SU-DHL-6 (cell line): ENCODE measurements at regions not wholly inside any gene's neighbourhood (a gene's known extent, or its start where the extent isn't known, plus 50 kb on each side); places are given as distances from the start of the nearest gene placed in this dataset.

Source experiments
- H2AFZ ChIP-seq: fragments of 200-600 bp; sonication (generic); 2 replicates; pipeline ENCODE4 v1.6.1; 2014; ENCODE audit warnings: low read depth, mild to moderate bottlenecking, moderate library complexity, mixed read lengths, antibody characterized with exemption, low read length; ENCODE audit not compliant: severe bottlenecking
- H3F3A ChIP-seq: fragments of 200-600 bp; shearing (Covaris generic); 2 replicates; pipeline ENCODE4 v1.6.0; 2016; ENCODE audit warnings: antibody characterized with exemption, mild to moderate bottlenecking; ENCODE audit not compliant: insufficient read depth
- H3K27ac ChIP-seq: fragments of 200-600 bp; sonication (generic); 2 replicates; pipeline ENCODE4 v1.5.1; 2016; ENCODE audit warnings: low read depth, mild to moderate bottlenecking, low read length, moderate library complexity, mixed read lengths
- H3K27me3 ChIP-seq: fragments of 200-600 bp; sonication (generic), shearing (Covaris generic); 2 replicates; pipeline ENCODE4 v1.6.0; 2014; ENCODE audit warnings: mild to moderate bottlenecking, low read length
- H3K36me3 ChIP-seq: fragments of 200-600 bp; sonication (generic); 2 replicates; pipeline ENCODE4 v1.6.1; 2014; ENCODE audit warnings: mild to moderate bottlenecking, low read length, mixed read lengths
- H3K4me2 ChIP-seq: fragments of 300-600, 200-600 bp; shearing (Covaris generic), sonication (generic); 2 replicates; pipeline ENCODE4 v1.6.0; 2014; ENCODE audit warnings: low read length, low read depth, mild to moderate bottlenecking; ENCODE audit not compliant: poor library complexity, severe bottlenecking
- H3K4me3 ChIP-seq: fragments of 200-600 bp; sonication (generic); 2 replicates; pipeline ENCODE4 v1.5.1; 2014; ENCODE audit warnings: antibody characterized with exemption, low read length, mild to moderate bottlenecking, mixed read lengths; ENCODE audit not compliant: insufficient read depth, poor library complexity, severe bottlenecking
- H3K79me2 ChIP-seq: fragments of 200-600 bp; sonication (generic); 2 replicates; pipeline ENCODE4 v1.6.1; 2014; ENCODE audit warnings: mild to moderate bottlenecking, low read length, moderate library complexity; ENCODE audit not compliant: insufficient read depth
- H3K9ac ChIP-seq: fragments of 200-600 bp; sonication (generic); 2 replicates; pipeline ENCODE4 v1.7.0; 2014; ENCODE audit warnings: mild to moderate bottlenecking, low read length
- H3K9me2 ChIP-seq: fragments of 200-600 bp; sonication (generic); replicated peaks from 2 replicates; pipeline ENCODE4 v1.6.1; 2014; ENCODE audit warnings: low read length; ENCODE audit not compliant: insufficient read depth
- H3K9me3 ChIP-seq: fragments of 200-600 bp; sonication (generic); 2 replicates; pipeline ENCODE4 v1.6.1; 2014; ENCODE audit warnings: low read length, mixed read lengths; ENCODE audit not compliant: insufficient read depth
- H4K20me1 ChIP-seq: fragments of 200-600 bp; sonication (generic); 2 replicates; pipeline ENCODE4 v1.6.1; 2014; ENCODE audit warnings: low read depth, mild to moderate bottlenecking, antibody characterized with exemption, low read length, moderate library complexity, mixed read lengths
- EZH2phosphoT487 ChIP-seq: fragments of 200-600 bp; sonication (generic), shearing (Covaris generic); conservative IDR thresholded peaks from 2 replicates; pipeline ENCODE4 v1.6.1; 2018; ENCODE audit warnings: mild to moderate bottlenecking, antibody characterized with exemption, low read length, moderate library complexity, mixed read lengths
- TF ChIP-seq, protein P1 (sequence below): fragments of 200-600 bp; sonication (generic); IDR thresholded peaks from one replicate; pipeline ENCODE4 v1.5.1; 2017; ENCODE audit warnings: antibody characterized with exemption, mild to moderate bottlenecking, low read length, moderate library complexity; ENCODE audit not compliant: insufficient read depth, poor library complexity, severe bottlenecking

DNA sequence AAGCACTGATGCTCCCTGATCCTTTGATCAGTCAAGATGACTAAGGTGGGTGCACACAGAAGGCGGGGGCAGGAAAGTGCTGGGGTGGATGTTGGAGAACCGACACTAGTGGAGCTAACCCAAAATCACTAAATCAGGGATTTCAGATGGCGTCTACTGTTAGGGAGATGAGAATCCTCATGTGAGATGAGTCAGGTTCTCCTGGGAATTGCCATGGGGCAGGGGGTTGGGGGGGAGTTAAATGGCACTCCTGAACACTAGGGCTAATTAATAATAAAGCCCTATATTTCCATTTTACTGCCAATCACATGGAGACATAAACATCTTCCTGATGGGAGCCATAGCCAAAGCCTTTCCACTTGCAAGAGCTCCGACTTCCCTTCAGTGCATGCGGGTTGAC is 804.1 kb downstream of the KCNJ18 start:
- Histone ChIP-seq H3K9me2 (no peaks in the 10 kb centered on the region), H4K20me1 (no peaks in the 10 kb centered on the region), H2AFZ (no peak overlapping the region), H3K79me2 (no peaks in the 10 kb centered on the region), H3K27ac (no peak overlapping the region), H3K27me3 (no peaks in the 10 kb centered on the region), H3K9ac (no peak overlapping the region), H3K4me3 (no peak overlapping the region), H3K36me3 (no peaks in the 10 kb centered on the region), H3F3A (no peaks in the 10 kb centered on the region), H3K9me3 (no peaks in the 10 kb centered on the region), H3K4me2 (no peak overlapping the region)
- TF ChIP-seq, protein P1, sequence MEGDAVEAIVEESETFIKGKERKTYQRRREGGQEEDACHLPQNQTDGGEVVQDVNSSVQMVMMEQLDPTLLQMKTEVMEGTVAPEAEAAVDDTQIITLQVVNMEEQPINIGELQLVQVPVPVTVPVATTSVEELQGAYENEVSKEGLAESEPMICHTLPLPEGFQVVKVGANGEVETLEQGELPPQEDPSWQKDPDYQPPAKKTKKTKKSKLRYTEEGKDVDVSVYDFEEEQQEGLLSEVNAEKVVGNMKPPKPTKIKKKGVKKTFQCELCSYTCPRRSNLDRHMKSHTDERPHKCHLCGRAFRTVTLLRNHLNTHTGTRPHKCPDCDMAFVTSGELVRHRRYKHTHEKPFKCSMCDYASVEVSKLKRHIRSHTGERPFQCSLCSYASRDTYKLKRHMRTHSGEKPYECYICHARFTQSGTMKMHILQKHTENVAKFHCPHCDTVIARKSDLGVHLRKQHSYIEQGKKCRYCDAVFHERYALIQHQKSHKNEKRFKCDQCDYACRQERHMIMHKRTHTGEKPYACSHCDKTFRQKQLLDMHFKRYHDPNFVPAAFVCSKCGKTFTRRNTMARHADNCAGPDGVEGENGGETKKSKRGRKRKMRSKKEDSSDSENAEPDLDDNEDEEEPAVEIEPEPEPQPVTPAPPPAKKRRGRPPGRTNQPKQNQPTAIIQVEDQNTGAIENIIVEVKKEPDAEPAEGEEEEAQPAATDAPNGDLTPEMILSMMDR = no peak
- no peak for TF ChIP-seq EZH2phosphoT487

DNA sequence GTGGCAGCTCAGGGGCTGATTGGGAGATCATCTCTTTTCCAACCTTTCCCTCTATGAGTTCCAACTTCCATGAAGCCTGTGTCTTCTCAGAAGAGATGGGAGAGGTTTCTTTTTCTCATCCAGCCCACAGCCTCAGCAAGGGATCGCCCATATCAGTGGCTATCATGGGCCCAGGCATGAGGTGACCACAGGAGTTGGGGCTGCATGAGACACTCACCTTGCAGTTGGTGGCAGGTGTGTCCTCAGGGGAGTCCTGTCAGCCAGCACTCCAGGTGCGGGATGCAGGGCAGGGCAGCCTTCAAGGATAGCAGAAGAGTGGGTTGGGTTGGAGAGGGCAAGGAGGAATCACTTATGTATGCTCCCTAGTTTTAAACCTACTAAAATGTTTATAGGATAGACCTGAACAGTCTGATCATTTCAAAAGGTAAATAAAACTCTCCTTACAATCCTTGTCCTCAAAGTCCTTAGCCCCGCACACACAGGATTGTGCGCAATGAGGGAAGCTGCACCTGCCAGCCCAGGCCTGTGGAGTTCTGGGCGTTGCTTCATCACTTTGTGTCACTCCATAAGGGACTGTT is 811.1 kb downstream of the KCNJ18 start:
- Histone ChIP-seq H3K36me3 (no peaks in the 10 kb centered on the region), H3K79me2 (no peaks in the 10 kb centered on the region), H3K27ac (no peak overlapping the region), H3K9ac (no peak overlapping the region), H3K9me2 (no peaks in the 10 kb centered on the region), H3F3A (no peaks in the 10 kb centered on the region), H3K9me3 (no peaks in the 10 kb centered on the region), H2AFZ (no peak overlapping the region), H3K27me3 (no peaks in the 10 kb centered on the region), H3K4me3 (no peak overlapping the region), H3K4me2 (no peak overlapping the region), H4K20me1 (no peaks in the 10 kb centered on the region)
- TF ChIP-seq, protein P1 = no peak
- no peak for TF ChIP-seq EZH2phosphoT487

DNA sequence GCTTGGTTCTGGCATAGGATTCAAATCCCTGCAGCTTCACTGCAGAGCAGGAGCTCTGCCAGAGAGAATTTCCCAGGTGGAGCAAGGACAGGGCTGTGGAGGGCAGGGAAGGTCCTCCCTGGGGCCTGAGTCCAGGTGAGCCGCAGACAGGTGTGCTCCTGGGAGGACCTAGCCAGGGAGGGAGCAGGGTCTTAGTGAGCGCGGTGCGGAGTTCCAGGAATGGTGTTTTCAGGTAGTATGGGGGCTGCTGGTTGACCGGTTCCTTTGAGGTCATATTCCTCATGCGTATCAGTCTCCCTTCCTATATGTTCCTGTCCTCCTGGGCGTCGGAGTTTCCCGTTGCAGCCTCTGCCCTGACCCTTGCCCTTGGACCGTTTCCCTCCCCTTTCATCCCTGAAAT is 813.3 kb downstream of the KCNJ18 start:
- Histone ChIP-seq H3F3A (no peaks in the 10 kb centered on the region), H3K36me3 (no peaks in the 10 kb centered on the region), H3K9ac (no peak overlapping the region), H3K27me3 (no peaks in the 10 kb centered on the region), H4K20me1 (no peaks in the 10 kb centered on the region), H2AFZ (no peak overlapping the region), H3K4me3 (no peak overlapping the region), H3K79me2 (no peaks in the 10 kb centered on the region), H3K9me2 (no peaks in the 10 kb centered on the region), H3K9me3 (no peaks in the 10 kb centered on the region), H3K4me2 (no peak overlapping the region), H3K27ac (no peak overlapping the region)
- TF ChIP-seq, protein P1 = no peak
- TF ChIP-seq EZH2phosphoT487 = no peak
